CD4-positive, alpha-beta T cell treated with Interleukin-6 for 4 hours (primary cell): ENCODE measurements at regions not wholly inside any gene's neighbourhood (a gene's known extent, or its start where the extent isn't known, plus 50 kb on each side); places are given as distances from the start of the nearest gene placed in this dataset.

Experiments
- DNase-seq: peaks from one replicate; pipeline ENCODE4 v3.0.0-alpha.2; 2020; ENCODE audit warnings: mixed read lengths

- no peak for DNase-seq
Measured at GRCh38 chr22:49426098-49426497, 401.6 kb downstream of the BRD1 start.

- DNase-seq: no peak
Measured at GRCh38 chr22:49425356-49425755, 402.3 kb downstream of the BRD1 start.

GRCh38 chr22:49424893-49425270, 402.8 kb downstream of the BRD1 start:
- no peak for DNase-seq

GRCh38 chr22:49423125-49423650, 404.5 kb downstream of the BRD1 start:
- no peak for DNase-seq

- no peak for DNase-seq
Measured at GRCh38 chr22:49422701-49423100, 405.0 kb downstream of the BRD1 start.

- no peak for DNase-seq
Measured at GRCh38 chr22:49420651-49421050, 407.0 kb downstream of the BRD1 start.

- no peak for DNase-seq
Measured at GRCh38 chr22:49419661-49420060, 408.0 kb downstream of the BRD1 start.

GRCh38 chr22:49418943-49419342, 408.7 kb downstream of the BRD1 start:
- DNase-seq: no peak

GRCh38 chr22:49418341-49418894, 409.3 kb downstream of the BRD1 start:
- no peak for DNase-seq

GRCh38 chr22:49417833-49418232, 409.8 kb downstream of the BRD1 start:
- no peak for DNase-seq

- no peak for DNase-seq
Measured at GRCh38 chr22:49417326-49417725, 410.3 kb downstream of the BRD1 start.

GRCh38 chr22:49415151-49415951, 412.3 kb downstream of the BRD1 start:
- DNase-seq: no peak

GRCh38 chr22:49413551-49413950, 414.1 kb downstream of the BRD1 start:
- DNase-seq: no peak

GRCh38 chr22:49413146-49413545, 414.5 kb downstream of the BRD1 start:
- no peak for DNase-seq

- no peak for DNase-seq
Measured at GRCh38 chr22:49412236-49412635, 415.4 kb downstream of the BRD1 start.

- DNase-seq: no peak
Measured at GRCh38 chr22:49411236-49411635, 416.4 kb downstream of the BRD1 start.

- DNase-seq: no peak
Measured at GRCh38 chr22:49408102-49408836, 419.4 kb downstream of the BRD1 start.

GRCh38 chr22:49406879-49407587, 420.6 kb downstream of the BRD1 start:
- no peak for DNase-seq

GRCh38 chr22:49406047-49406650, 421.5 kb downstream of the BRD1 start:
- no peak for DNase-seq

GRCh38 chr22:49405590-49405989, 422.1 kb downstream of the BRD1 start:
- DNase-seq: no peak

GRCh38 chr22:49404576-49405241, 423.0 kb downstream of the BRD1 start:
- DNase-seq: no peak

GRCh38 chr22:49404020-49404419, 423.7 kb downstream of the BRD1 start:
- no peak for DNase-seq
